PC-9 (cell line): ENCODE measurements at regions not wholly inside any gene's neighbourhood (a gene's known extent, or its start where the extent isn't known, plus 50 kb on each side); places are given as distances from the start of the nearest gene placed in this dataset.

Experiments used
- CTCF ChIP-seq: fragments of 200-600 bp; sonication (generic); conservative IDR thresholded peaks from 2 replicates; pipeline ENCODE4 v1.6.1; 2017; ENCODE audit warnings: mixed run types, antibody characterized with exemption, mild to moderate bottlenecking, moderate library complexity
- EZH2 ChIP-seq: fragments of 200-600 bp; sonication (generic); IDR thresholded peaks from 2 replicates; pipeline ENCODE4 v1.8.0; 2017; ENCODE audit warnings: antibody characterized with exemption, low read depth

- TF ChIP-seq CTCF (no peak), EZH2 (no peak)
Observed at GRCh38 chr17:72467841-72468653, 347.2 kb downstream of the SOX9 start.
